G401.6 (cell line): ENCODE measurements at regions not wholly inside any gene's neighbourhood (a gene's known extent, or its start where the extent isn't known, plus 50 kb on each side); places are given as distances from the start of the nearest gene placed in this dataset.

Source experiments
- FAIRE-seq: peaks from 2 replicates; lab custom pipeline; 2012; peaks lifted over from hg19 to GRCh38; lab: Jason Lieb, UNC

DNA sequence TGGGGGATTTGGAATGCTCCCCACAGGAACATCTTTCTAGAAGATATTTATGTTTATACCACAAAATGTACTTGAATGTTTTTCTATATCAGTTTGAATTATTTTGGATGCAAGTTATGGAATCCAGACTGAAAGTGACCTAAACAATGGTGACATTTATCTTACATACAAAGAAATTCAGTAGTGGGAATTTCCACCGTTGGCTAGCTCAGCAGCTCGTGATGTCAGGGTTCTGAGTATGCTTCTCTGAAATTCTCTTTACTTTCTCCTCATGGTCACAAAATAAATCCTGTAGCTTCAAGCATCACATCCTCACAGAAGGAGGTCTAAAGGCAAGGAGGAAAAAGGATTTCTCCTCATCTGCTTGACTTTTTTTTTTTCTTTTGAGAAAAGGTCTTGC is 105.3 kb downstream of the AKAIN1 start:
- no peak for FAIRE-seq

DNA sequence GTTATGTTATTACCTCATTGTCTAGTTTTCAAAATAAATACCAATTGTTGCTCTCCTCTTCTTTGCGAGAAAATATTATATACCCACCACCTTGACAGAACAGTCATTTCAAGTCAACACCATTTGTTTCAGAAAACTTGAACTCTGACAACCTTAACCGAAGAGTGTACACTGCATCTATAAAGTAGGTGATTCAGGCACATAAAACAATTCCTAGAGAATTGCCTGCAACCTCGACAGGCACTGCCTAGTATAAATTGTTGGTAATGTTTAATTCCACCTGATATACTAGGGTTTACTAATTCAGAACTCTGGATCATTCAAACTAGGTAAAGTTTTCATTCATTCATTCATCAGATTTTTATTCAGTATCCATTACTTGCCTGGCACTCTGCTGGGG is 121.8 kb downstream of the AKAIN1 start:
- no peak for FAIRE-seq

DNA sequence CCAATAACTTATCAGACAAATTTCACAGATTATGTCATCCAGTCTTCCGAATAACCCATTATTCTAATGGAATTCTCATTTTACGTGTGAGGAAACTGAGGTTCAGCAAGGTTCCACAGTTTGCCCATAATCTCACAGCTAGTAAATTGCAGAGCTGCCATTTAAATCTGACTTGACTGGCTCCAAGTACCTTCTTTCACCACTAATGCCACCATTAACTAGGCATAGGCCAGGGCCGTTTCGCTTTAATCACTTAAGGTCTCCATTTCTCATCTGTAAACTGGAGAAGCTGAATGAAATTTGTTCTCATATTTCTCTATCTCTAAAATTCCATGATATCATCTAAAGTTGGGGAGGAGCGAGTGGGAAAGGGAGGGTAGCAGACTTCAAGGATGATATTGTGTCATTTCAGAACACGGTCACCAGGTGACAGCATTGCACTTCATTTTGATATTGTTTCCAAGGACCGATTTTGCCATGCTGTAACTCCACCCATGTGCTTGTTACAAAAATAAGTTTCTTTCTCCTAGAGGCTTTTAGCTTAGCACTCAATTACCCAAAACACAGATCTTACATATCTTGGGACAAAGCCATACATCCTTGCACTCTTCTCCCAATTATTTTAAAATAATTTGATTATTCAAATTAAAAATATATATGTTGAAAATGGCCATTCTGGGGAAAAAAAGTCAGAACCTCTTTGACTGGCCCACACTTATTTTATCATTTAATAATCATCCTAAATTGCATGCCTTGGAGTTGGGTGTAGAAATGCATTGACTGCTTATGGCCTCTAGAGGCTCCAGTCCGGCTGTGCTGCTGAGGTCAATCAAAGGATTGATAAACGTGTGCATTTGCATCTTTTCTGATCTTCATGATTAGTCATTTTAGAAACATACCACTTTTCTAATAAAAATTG is 123.8 kb downstream of the AKAIN1 start:
- no peak for FAIRE-seq

GRCh38 chr18:5068851-5069250 is 128.2 kb downstream of the AKAIN1 start:
- no peak for FAIRE-seq

- FAIRE-seq, result no peak
Observed at GRCh38 chr18:5066380-5066977, 130.6 kb downstream of the AKAIN1 start.

- no peak for FAIRE-seq
Observed at GRCh38 chr18:5065615-5066014, 131.4 kb downstream of the AKAIN1 start.

- FAIRE-seq, result no peak
Observed at GRCh38 chr18:5064841-5065370, 132.2 kb downstream of the AKAIN1 start.

GRCh38 chr18:5061785-5062184 is 135.3 kb downstream of the AKAIN1 start:
- FAIRE-seq, result no peak

DNA sequence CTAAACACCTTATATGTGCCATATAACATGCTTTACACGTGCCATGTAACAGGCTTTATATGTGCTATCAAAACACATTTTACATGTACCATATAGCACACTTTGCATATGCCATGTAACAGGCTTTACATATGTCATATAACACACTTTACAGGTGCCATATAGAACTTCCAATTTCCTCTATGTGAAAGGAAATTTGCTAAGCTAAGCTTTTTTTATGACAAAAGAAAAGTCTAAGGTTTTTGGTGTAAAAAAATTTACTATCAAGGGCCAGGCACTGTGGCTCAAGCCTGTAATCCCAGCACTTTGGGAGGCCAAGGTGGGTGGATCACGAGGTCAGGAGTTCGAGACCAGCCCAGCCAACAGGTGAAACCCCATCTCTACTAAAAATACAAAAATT is 136.5 kb downstream of the AKAIN1 start:
- FAIRE-seq, result no peak

- FAIRE-seq, result no peak
Observed at GRCh38 chr18:5059696-5060032, 137.4 kb downstream of the AKAIN1 start.

DNA sequence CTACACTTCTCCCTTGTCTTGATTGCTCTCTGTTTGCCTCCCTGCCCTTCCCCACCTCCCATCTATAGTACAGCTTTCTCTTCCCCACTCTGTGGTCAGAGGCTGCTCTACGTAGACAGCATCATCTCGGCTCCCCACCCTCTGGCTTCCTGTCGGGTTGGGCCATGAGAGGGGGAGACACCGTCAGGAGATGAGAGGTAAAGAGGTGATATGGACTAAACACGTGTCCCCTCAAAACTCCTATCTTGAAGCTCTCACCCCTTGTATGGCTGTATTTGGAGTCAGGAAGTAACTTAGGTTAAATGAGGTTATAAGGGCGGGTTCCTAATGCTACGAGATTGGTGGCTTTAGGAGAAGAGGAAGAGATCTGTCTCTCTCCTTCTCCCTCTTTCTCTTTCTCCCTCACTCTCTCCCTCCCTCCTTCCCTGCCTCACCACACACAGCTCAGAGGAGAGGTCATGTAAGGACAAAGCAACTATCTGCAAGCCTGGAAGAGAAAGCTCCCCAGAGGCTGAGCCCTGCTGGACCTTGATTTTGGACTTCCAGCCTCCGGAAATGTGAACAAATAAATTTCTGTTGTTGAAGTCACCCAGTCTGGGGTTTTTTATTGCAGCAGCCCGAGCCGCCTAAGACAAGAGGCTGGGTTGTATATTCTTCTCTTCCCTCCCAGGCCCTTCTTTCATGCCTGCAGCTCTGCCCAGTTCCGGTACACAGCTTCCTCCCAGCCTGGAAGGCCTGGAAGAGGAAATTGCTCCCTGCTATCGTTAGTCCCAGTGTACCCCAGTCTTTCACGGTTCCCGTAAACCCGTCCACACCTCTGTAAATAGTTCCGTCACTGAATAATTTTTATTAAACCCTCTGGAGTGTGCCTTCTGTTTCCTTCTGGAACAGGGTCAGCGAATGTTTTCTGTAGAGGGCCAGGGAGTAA is 138.0 kb downstream of the AKAIN1 start:
- FAIRE-seq, result no peak

GRCh38 chr18:5057386-5058348 is 139.4 kb downstream of the AKAIN1 start:
- peak; percentile 15 for FAIRE-seq

DNA sequence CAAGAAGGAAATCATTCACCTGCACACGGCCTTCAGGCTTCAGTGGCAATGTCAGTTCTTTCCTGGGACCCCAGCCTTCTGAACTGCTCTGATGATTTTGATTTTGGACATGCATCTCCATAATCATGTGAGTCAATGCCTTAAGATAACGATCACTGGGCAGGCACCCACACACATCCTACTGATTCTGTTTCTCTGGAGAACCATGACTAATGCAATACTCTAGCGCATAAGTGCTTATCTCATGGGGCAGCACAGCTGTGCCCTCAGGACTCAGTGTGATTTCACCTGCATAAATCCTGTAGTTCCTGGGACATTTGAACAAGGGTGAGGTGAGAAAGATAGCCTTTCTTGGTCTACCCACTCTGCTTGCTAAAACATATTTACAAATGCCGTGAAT is 144.6 kb downstream of the AKAIN1 start:
- no peak for FAIRE-seq

DNA sequence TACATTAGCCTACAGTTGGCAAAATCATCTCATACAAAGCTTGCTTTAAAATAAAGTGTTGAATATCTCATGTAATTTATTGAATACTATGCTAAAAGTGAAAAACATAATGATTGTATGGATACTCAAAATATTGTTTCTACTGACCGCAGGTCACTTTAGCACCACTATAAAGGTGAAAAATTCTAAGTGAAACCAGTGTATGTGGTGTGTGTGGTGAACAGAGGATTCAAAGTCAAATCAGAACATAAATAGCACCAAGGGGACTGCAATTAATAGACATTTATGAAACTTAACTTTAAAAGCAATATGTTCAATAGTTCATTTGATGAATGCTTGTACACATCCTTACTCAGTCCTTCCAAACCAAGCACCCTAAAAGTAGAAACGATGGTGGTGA is 145.8 kb downstream of the AKAIN1 start:
- no peak for FAIRE-seq

GRCh38 chr18:5049124-5049523 is 147.9 kb downstream of the AKAIN1 start:
- FAIRE-seq, result no peak

DNA sequence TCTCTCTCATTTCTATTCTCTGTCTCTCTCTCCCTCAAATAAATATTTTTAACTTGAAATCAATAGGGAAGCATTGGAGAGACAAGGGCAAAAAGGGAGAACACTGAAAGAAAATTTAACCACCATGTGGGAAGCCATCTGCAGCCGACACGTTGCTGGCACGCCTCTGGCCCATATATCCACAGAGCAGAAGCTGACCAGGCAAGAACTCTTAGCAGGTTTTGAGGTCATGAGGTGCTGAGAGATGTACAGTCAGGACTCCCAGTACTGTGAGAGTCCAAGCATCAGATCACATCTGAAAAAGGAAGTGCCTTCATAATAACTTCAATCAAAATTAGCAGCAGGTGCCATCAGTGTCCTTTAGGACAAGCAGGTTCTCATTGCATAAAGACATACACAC is 156.6 kb downstream of the AKAIN1 start:
- FAIRE-seq, result no peak

GRCh38 chr18:5036523-5036922 is 160.5 kb downstream of the AKAIN1 start:
- FAIRE-seq, result no peak

GRCh38 chr18:5031216-5031615 is 165.8 kb downstream of the AKAIN1 start:
- FAIRE-seq, result no peak

DNA sequence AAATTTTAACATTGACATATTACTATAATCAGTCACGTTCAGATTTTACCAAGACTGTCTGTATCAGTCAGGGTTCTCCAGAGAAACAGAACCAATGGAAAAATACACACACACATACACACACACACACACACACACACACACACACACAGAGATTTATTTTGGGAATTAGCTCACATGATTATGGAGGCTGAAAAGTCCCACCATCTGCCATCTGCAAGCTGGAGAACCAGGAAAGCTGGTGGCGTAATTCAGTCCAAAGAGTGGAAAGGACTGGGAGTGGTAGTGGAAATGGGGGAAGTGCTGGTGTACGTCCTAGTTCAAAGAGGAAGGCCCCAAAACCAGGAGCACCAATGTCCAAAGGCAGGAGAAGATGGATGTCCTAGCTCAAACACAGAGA is 166.4 kb downstream of the AKAIN1 start:
- no peak for FAIRE-seq

DNA sequence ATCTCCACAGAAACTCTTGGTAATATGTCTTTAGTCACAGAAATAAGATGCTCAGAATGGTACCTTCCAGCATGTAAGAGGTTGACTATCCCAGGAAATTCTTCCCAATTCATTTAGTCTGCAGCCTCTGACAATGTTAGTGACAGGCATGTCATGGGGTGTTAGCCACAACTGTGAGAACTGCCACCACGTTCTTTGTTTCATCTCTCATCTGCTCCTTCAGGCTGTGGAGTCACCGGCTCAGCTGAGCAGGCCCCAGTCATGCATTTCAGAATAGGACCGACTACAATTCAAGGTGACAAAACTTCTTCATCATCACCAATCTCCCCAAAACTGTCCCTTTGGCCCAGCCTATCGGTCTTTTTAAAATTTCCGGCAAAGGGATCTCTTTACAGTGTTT is 167.5 kb downstream of the AKAIN1 start:
- no peak for FAIRE-seq

DNA sequence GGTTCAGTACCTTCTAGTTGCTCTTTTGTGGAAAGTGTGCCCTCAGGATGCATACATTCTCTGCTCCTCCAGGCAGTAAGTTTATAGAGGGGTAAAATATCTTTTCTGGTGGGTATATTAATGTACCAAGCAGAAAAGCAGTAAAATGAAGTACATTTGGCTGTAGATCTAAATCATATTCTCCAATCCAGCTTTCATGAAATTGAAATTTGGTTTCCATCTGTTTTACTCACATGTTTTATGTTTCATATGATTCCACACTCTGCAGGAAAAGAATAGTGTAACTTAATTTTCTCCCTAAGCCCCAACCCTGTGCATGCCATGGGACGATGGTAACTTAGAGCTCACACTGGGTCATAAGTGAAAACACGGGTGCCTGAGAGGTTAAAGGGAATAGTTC is 172.3 kb downstream of the AKAIN1 start:
- no peak for FAIRE-seq
